ENCODE measurements at regions not wholly inside any gene's neighbourhood (a gene's known extent, or its start where the extent isn't known, plus 50 kb on each side); places are given as distances from the start of the nearest gene placed in this dataset.

- no peaks in the 10 kb centered on the region for H3K27me3 Mint-ChIP-seq (ENCODE audit: low read depth)
- no peak overlapping the region for H3K4me3 Mint-ChIP-seq
- no peaks in the 10 kb centered on the region for H3K4me1 Mint-ChIP-seq (ENCODE audit: low read depth)
- DNase-seq (ENCODE audit: low spot score) = no peak
- H3K36me3 Mint-ChIP-seq (ENCODE audit: low read depth) = no peaks in the 10 kb centered on the region
- H3K9me3 Mint-ChIP-seq = peaks cover 14% of the 10 kb centered on the region
- no peak overlapping the region for H3K27ac Mint-ChIP-seq
Measured at GRCh38 chr7:13312307-13312706, 624.9 kb downstream of the ARL4A start.

- H3K27me3 Mint-ChIP-seq (ENCODE audit: low read depth) = no peaks in the 10 kb centered on the region
- H3K9me3 Mint-ChIP-seq = no peaks in the 10 kb centered on the region
- H3K4me3 Mint-ChIP-seq = no peak overlapping the region
- no peak overlapping the region for H3K27ac Mint-ChIP-seq
- DNase-seq (ENCODE audit: low spot score) = no peak
- H3K36me3 Mint-ChIP-seq (ENCODE audit: low read depth) = no peaks in the 10 kb centered on the region
- H3K4me1 Mint-ChIP-seq (ENCODE audit: low read depth) = no peaks in the 10 kb centered on the region
Measured at GRCh38 chr7:13320333-13320732, 632.9 kb downstream of the ARL4A start.

GRCh38 chr7:13321316-13321715 lies 633.9 kb downstream of the ARL4A start:
- Mint-ChIP-seq H3K9me3 (no peaks in the 10 kb centered on the region), H3K4me1 (ENCODE audit: low read depth) (no peaks in the 10 kb centered on the region), H3K27ac (no peak overlapping the region), H3K36me3 (ENCODE audit: low read depth) (no peaks in the 10 kb centered on the region), H3K27me3 (ENCODE audit: low read depth) (no peaks in the 10 kb centered on the region), H3K4me3 (no peak overlapping the region)
- DNase-seq (ENCODE audit: low spot score) = no peak

- no peaks in the 10 kb centered on the region for H3K36me3 Mint-ChIP-seq (ENCODE audit: low read depth)
- DNase-seq (ENCODE audit: low spot score) = no peak
- no peaks in the 10 kb centered on the region for H3K27me3 Mint-ChIP-seq (ENCODE audit: low read depth)
- no peak overlapping the region for H3K4me3 Mint-ChIP-seq
- H3K4me1 Mint-ChIP-seq (ENCODE audit: low read depth) = no peaks in the 10 kb centered on the region
- no peaks in the 10 kb centered on the region for H3K9me3 Mint-ChIP-seq
- H3K27ac Mint-ChIP-seq = no peak overlapping the region
Measured at GRCh38 chr7:13322126-13322525, 634.7 kb downstream of the ARL4A start.

- no peak overlapping the region for H3K4me3 Mint-ChIP-seq
- no peaks in the 10 kb centered on the region for H3K27me3 Mint-ChIP-seq (ENCODE audit: low read depth)
- no peak overlapping the region for H3K27ac Mint-ChIP-seq
- no peaks in the 10 kb centered on the region for H3K36me3 Mint-ChIP-seq (ENCODE audit: low read depth)
- DNase-seq (ENCODE audit: low spot score) = no peak
- H3K9me3 Mint-ChIP-seq = no peaks in the 10 kb centered on the region
- no peaks in the 10 kb centered on the region for H3K4me1 Mint-ChIP-seq (ENCODE audit: low read depth)
Measured at GRCh38 chr7:13327669-13328068, 640.2 kb downstream of the ARL4A start.

- DNase-seq (ENCODE audit: low spot score) = no peak
- no peaks in the 10 kb centered on the region for H3K4me1 Mint-ChIP-seq (ENCODE audit: low read depth)
- no peaks in the 10 kb centered on the region for H3K27me3 Mint-ChIP-seq (ENCODE audit: low read depth)
- H3K9me3 Mint-ChIP-seq = no peaks in the 10 kb centered on the region
- no peak overlapping the region for H3K27ac Mint-ChIP-seq
- H3K36me3 Mint-ChIP-seq (ENCODE audit: low read depth) = no peaks in the 10 kb centered on the region
- no peak overlapping the region for H3K4me3 Mint-ChIP-seq
Measured at GRCh38 chr7:13333371-13333770, 645.9 kb downstream of the ARL4A start.

- no peak overlapping the region for H3K27ac Mint-ChIP-seq
- H3K27me3 Mint-ChIP-seq (ENCODE audit: low read depth) = no peaks in the 10 kb centered on the region
- no peaks in the 10 kb centered on the region for H3K36me3 Mint-ChIP-seq (ENCODE audit: low read depth)
- no peak for DNase-seq (ENCODE audit: low spot score)
- H3K9me3 Mint-ChIP-seq = no peaks in the 10 kb centered on the region
- no peaks in the 10 kb centered on the region for H3K4me1 Mint-ChIP-seq (ENCODE audit: low read depth)
- H3K4me3 Mint-ChIP-seq = no peak overlapping the region
Measured at GRCh38 chr7:13336227-13336626, 648.8 kb downstream of the ARL4A start.

GRCh38 chr7:13352677-13353076 lies 636.8 kb downstream of the ETV1 start:
- no peaks in the 10 kb centered on the region for H3K4me1 Mint-ChIP-seq (ENCODE audit: low read depth)
- H3K27me3 Mint-ChIP-seq (ENCODE audit: low read depth) = no peaks in the 10 kb centered on the region
- H3K4me3 Mint-ChIP-seq = no peak overlapping the region
- no peaks in the 10 kb centered on the region for H3K9me3 Mint-ChIP-seq
- no peak overlapping the region for H3K27ac Mint-ChIP-seq
- no peak for DNase-seq (ENCODE audit: low spot score)
- H3K36me3 Mint-ChIP-seq (ENCODE audit: low read depth) = no peaks in the 10 kb centered on the region

GRCh38 chr7:13359656-13360055 lies 629.8 kb downstream of the ETV1 start:
- no peak for DNase-seq (ENCODE audit: low spot score)
- no peak overlapping the region for H3K4me3 Mint-ChIP-seq
- H3K27ac Mint-ChIP-seq = no peak overlapping the region
- no peaks in the 10 kb centered on the region for H3K36me3 Mint-ChIP-seq (ENCODE audit: low read depth)
- H3K4me1 Mint-ChIP-seq (ENCODE audit: low read depth) = no peaks in the 10 kb centered on the region
- no peaks in the 10 kb centered on the region for H3K9me3 Mint-ChIP-seq
- H3K27me3 Mint-ChIP-seq (ENCODE audit: low read depth) = no peaks in the 10 kb centered on the region

- no peak for DNase-seq (ENCODE audit: low spot score)
- H3K27me3 Mint-ChIP-seq (ENCODE audit: low read depth) = no peaks in the 10 kb centered on the region
- H3K27ac Mint-ChIP-seq = no peak overlapping the region
- H3K9me3 Mint-ChIP-seq = no peaks in the 10 kb centered on the region
- H3K4me3 Mint-ChIP-seq = no peak overlapping the region
- no peaks in the 10 kb centered on the region for H3K36me3 Mint-ChIP-seq (ENCODE audit: low read depth)
- no peaks in the 10 kb centered on the region for H3K4me1 Mint-ChIP-seq (ENCODE audit: low read depth)
Measured at GRCh38 chr7:13386741-13387140, 602.7 kb downstream of the ETV1 start.

- Mint-ChIP-seq H3K9me3 (no peaks in the 10 kb centered on the region), H3K27me3 (ENCODE audit: low read depth) (no peaks in the 10 kb centered on the region), H3K36me3 (ENCODE audit: low read depth) (no peaks in the 10 kb centered on the region), H3K4me3 (no peak overlapping the region), H3K27ac (no peak overlapping the region), H3K4me1 (ENCODE audit: low read depth) (no peaks in the 10 kb centered on the region)
- no peak for DNase-seq (ENCODE audit: low spot score)
Measured at GRCh38 chr7:13407911-13408310, 581.6 kb downstream of the ETV1 start.

GRCh38 chr7:13411151-13411550 lies 578.3 kb downstream of the ETV1 start:
- Mint-ChIP-seq H3K27ac (no peak overlapping the region), H3K4me1 (ENCODE audit: low read depth) (no peaks in the 10 kb centered on the region), H3K36me3 (ENCODE audit: low read depth) (no peaks in the 10 kb centered on the region), H3K27me3 (ENCODE audit: low read depth) (no peaks in the 10 kb centered on the region), H3K9me3 (no peaks in the 10 kb centered on the region), H3K4me3 (no peak overlapping the region)
- no peak for DNase-seq (ENCODE audit: low spot score)

GRCh38 chr7:13411636-13412035 lies 577.8 kb downstream of the ETV1 start:
- H3K27me3 Mint-ChIP-seq (ENCODE audit: low read depth) = no peaks in the 10 kb centered on the region
- H3K4me1 Mint-ChIP-seq (ENCODE audit: low read depth) = no peaks in the 10 kb centered on the region
- no peak overlapping the region for H3K27ac Mint-ChIP-seq
- no peaks in the 10 kb centered on the region for H3K36me3 Mint-ChIP-seq (ENCODE audit: low read depth)
- DNase-seq (ENCODE audit: low spot score) = no peak
- peaks cover 2% of the 10 kb centered on the region for H3K9me3 Mint-ChIP-seq
- H3K4me3 Mint-ChIP-seq = no peak overlapping the region

- Mint-ChIP-seq H3K36me3 (ENCODE audit: low read depth) (no peaks in the 10 kb centered on the region), H3K9me3 (peaks cover 7% of the 10 kb centered on the region), H3K4me1 (ENCODE audit: low read depth) (no peaks in the 10 kb centered on the region), H3K27me3 (ENCODE audit: low read depth) (no peaks in the 10 kb centered on the region), H3K4me3 (no peak overlapping the region), H3K27ac (no peak overlapping the region)
- no peak for DNase-seq (ENCODE audit: low spot score)
Measured at GRCh38 chr7:13414181-13414580, 575.3 kb downstream of the ETV1 start.

GRCh38 chr7:13414661-13415107 lies 574.8 kb downstream of the ETV1 start:
- H3K36me3 Mint-ChIP-seq (ENCODE audit: low read depth) = no peaks in the 10 kb centered on the region
- no peak for DNase-seq (ENCODE audit: low spot score)
- H3K27ac Mint-ChIP-seq = no peak overlapping the region
- H3K4me1 Mint-ChIP-seq (ENCODE audit: low read depth) = no peaks in the 10 kb centered on the region
- H3K4me3 Mint-ChIP-seq = no peak overlapping the region
- peaks cover 7% of the 10 kb centered on the region for H3K9me3 Mint-ChIP-seq
- H3K27me3 Mint-ChIP-seq (ENCODE audit: low read depth) = no peaks in the 10 kb centered on the region
